GM10248 (cell line): ENCODE measurements at regions not wholly inside any gene's neighbourhood (a gene's known extent, or its start where the extent isn't known, plus 50 kb on each side); places are given as distances from the start of the nearest gene placed in this dataset.

Experiments used
- CTCF ChIA-PET: fragments of 300-600 bp; sonication (Branson Sonifier 250); formaldehyde crosslinking; extraction: SDS; loops from one replicate; lab custom pipeline; 2021; ENCODE audit warnings: antibody characterized with exemption; lab: Yijun Ruan, JAX
- POLR2A ChIA-PET: fragments of 350-650 bp; sonication (Branson Sonifier 250); formaldehyde crosslinking; extraction: SDS; loops from one replicate; lab custom pipeline; 2020; ENCODE audit warnings: antibody characterized with exemption; lab: Yijun Ruan, JAX
- DNase-seq: peaks from one replicate; pipeline ENCODE4 v3.0.0; 2012; ENCODE audit errors: extremely low spot score
- TF ChIP-seq, protein P1 (sequence below): IDR thresholded peaks from 2 replicates; pipeline ENCODE4 v1.5.1; 2012; ENCODE audit warnings: mild to moderate bottlenecking, low read depth; ENCODE audit errors: extremely low read depth, missing control alignments, control extremely low read depth

DNA sequence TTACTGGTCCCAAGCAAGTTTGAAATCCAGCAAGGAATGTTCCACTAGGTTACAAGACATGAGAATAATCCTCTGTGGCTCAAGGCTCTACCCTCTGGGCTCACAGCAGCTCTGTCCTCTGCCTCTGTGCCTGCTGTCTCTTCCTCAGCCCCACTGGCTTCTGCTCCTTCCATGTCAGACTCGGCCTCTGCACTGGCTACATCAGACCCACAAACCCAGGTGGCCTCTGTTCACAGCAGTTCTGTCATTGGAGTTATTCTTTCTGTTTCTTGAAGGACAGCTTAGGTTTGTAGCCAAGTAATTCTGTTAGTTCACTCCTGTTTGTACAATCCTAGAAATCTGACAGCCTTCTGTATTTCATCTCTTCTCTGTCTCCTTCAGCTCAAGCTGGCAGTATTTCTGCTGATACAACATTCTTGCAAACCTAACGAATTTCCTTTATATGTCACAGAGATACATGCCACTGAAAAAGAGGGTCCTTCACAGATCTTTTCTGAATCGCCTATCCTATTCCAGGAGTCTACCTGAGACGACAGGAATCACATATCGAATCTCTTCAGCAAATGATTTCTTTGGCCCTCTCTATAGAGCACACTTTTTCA, 227.8 kb upstream of the PLSCR5 start:
- ChIA-PET CTCF (interaction anchor here (1.5 kb wide), 1 partner anchor 12 kb away, joined by 4 read pairs; no protein-coding TSS in a partner anchor), POLR2A (no interaction called here)
- TF ChIP-seq, protein P1, sequence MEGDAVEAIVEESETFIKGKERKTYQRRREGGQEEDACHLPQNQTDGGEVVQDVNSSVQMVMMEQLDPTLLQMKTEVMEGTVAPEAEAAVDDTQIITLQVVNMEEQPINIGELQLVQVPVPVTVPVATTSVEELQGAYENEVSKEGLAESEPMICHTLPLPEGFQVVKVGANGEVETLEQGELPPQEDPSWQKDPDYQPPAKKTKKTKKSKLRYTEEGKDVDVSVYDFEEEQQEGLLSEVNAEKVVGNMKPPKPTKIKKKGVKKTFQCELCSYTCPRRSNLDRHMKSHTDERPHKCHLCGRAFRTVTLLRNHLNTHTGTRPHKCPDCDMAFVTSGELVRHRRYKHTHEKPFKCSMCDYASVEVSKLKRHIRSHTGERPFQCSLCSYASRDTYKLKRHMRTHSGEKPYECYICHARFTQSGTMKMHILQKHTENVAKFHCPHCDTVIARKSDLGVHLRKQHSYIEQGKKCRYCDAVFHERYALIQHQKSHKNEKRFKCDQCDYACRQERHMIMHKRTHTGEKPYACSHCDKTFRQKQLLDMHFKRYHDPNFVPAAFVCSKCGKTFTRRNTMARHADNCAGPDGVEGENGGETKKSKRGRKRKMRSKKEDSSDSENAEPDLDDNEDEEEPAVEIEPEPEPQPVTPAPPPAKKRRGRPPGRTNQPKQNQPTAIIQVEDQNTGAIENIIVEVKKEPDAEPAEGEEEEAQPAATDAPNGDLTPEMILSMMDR, result no peak
- DNase-seq, result no peak

DNA sequence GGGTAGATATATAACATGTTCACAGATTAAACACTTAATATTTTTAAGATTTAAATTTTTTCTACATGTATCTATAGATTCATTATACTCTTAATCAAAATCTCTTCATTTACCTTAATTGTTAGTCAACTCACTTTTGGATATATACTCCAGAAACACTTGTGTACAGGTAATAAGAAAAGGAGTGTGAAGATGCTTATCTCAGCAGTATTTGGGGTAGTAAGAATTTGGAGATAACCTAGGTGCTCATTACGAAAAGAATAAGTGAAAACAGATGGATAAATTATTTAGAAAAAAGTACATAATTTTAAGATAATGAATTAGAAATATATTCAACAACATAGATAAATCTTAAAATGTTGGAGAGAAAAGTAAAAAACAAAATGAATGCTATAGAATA, 226.5 kb upstream of the PLSCR5 start:
- CTCF ChIA-PET, result no interaction called here
- DNase-seq, result no peak
- TF ChIP-seq, protein P1, result no peak
- POLR2A ChIA-PET, result no interaction called here

DNA sequence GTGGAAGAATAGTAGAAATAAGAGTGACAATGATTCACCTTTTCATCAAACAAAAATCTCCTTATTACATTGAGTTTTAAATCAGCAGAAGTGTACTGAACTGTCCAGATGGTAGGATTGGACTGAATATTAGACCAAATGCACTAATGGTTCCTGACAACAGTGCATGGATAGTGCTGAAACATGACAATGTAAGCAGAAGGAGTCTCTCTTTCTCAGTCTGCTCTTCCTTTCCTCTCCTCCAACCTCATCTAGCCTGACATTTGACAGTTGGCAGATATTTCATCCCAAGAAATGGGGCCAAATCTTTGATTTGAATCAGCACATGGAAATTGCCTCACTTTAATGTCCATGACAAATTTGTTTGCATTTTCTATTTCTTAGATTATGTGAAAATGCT, 225.1 kb upstream of the PLSCR5 start:
- POLR2A ChIA-PET, result no interaction called here
- TF ChIP-seq, protein P1, result no peak
- DNase-seq, result no peak
- CTCF ChIA-PET, result no interaction called here

DNA sequence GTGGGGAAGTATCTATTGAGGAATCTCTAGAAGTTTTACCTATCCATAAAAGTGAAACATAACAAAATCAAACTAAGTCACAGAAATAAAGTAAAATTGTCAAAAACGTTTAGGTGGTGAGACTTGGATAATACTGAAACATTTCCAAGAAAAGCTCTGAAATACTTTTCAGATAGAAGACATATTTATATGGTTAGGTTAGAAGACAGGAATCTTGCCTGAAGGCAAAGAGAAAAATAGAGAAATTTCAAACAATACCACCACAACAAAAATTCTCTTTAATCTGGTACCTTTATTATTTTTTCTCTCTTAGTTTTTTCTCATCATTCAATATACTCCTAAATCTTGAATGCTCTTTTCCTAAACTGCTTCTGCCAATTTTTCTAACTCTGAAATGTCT, 222.7 kb upstream of the PLSCR5 start:
- DNase-seq, result no peak
- TF ChIP-seq, protein P1, result no peak
- ChIA-PET CTCF (no interaction called here), POLR2A (no interaction called here)

DNA sequence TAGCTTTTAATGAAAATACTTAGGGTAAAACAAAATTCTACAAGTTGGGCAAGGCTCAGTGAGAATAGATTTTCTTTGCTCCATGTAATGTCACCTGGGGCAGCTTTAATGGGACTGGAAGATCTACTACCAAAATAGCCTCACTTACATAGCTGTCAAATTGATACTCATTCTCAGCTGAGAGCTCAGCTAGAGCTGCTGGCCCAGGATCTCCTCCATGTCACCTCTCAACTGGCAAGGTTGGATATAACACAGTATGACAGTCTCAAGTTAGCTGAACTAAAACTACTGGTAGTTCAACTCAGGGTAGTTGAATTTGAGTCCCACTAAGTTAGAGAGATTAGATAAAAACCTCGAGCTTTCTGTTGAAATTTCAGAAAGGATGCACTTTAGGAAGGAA, 218.5 kb upstream of the PLSCR5 start:
- POLR2A ChIA-PET, result no interaction called here
- TF ChIP-seq, protein P1, result no peak
- no peak for DNase-seq
- CTCF ChIA-PET, result no interaction called here

DNA sequence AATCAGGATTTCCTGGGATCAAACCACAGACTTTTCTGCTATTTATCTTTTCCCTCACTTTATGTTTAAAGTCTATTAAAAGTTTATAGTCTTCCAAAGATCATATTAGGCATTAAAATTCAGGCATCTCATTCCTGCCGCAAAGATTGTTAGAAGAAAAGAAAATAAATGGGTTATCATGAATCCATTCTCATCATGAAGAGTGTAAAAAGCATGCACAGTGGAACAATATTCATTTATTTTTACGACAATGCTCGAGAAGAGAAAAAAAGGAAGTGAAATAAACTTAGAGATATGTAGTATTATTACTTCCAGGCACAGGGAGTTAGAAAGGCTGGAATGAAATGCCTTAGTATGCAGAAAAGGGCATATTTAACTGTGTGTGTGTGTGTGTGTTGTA, 213.7 kb upstream of the PLSCR5 start:
- DNase-seq, result no peak
- TF ChIP-seq, protein P1, result no peak
- POLR2A ChIA-PET, result no interaction called here
- CTCF ChIA-PET, result interaction anchor here (1.1 kb wide), 1 partner anchor 16 kb away, joined by 4 read pairs; no protein-coding TSS in a partner anchor
